Spinal cord (tissue), 9 donors: ENCODE measurements at regions not wholly inside any gene's neighbourhood (a gene's known extent, or its start where the extent isn't known, plus 50 kb on each side); places are given as distances from the start of the nearest gene placed in this dataset.

ENCODE experiments used
- DNase-seq, 6 donors: peaks; one replicate each; pipeline versions ENCODE4 v3.0.0 to v3.0.0-alpha.2; 2013 to 2015; ENCODE audit warnings: low spot score in 6 of 6, low read depth in 4 of 6
- H3K27ac ChIP-seq: one replicate; pipeline ENCODE4 v1.5.1; 2013; ENCODE audit warnings: low read depth, low read length, control low read depth
- H3K27me3 ChIP-seq: one replicate; pipeline ENCODE4 v1.6.1; 2013; ENCODE audit warnings: low read length; ENCODE audit not compliant: control insufficient read depth, insufficient read depth
- H3K36me3 ChIP-seq: one replicate; pipeline ENCODE4 v1.6.1; 2013; ENCODE audit warnings: low read length; ENCODE audit not compliant: control insufficient read depth, insufficient read depth
- H3K4me1 ChIP-seq: one replicate; pipeline ENCODE4 v1.6.1; 2013; ENCODE audit warnings: low read length; ENCODE audit not compliant: control insufficient read depth, insufficient read depth
- H3K4me3 ChIP-seq: one replicate; pipeline ENCODE4 v1.5.1; 2013; ENCODE audit warnings: low read depth, low read length, control low read depth
- H3K9me3 ChIP-seq: one replicate; pipeline ENCODE4 v1.6.1; 2013; ENCODE audit warnings: low read length; ENCODE audit not compliant: control insufficient read depth, insufficient read depth
- WGBS: methylation state at CpG from one replicate; pipeline ENCODE4 v1.1.5; 2013; ENCODE audit warnings: missing lambda C conversion rate; ENCODE audit not compliant: insufficient coverage; 5-methylcytosine and 5-hydroxymethylcytosine counted together
- donor health status: healthy.

- DNase-seq, result no peak
- no peak overlapping the region for H3K4me3 ChIP-seq
- no peaks in the 10 kb centered on the region for H3K36me3 ChIP-seq
- no peak overlapping the region for H3K27ac ChIP-seq
- no peaks in the 10 kb centered on the region for H3K4me1 ChIP-seq
- H3K9me3 ChIP-seq, result peaks cover 9% of the 10 kb centered on the region
- WGBS, result 29% methylated on average over 1 of the region's 2 CpGs
- H3K27me3 ChIP-seq, result no peaks in the 10 kb centered on the region
Measured at GRCh38 chr6:112613410-112613809, 266.3 kb downstream of the RFPL4B start.

GRCh38 chr6:112618849-112619248 lies 271.7 kb downstream of the RFPL4B start:
- 52% methylated on average over 2 of the region's 3 CpGs for WGBS
- H3K9me3 ChIP-seq, result no peaks in the 10 kb centered on the region
- H3K27me3 ChIP-seq, result no peaks in the 10 kb centered on the region
- H3K4me3 ChIP-seq, result no peak overlapping the region
- no peaks in the 10 kb centered on the region for H3K36me3 ChIP-seq
- peak in 2 of 6 donors; percentile 13 to 56 for DNase-seq
- no peak overlapping the region for H3K27ac ChIP-seq
- no peaks in the 10 kb centered on the region for H3K4me1 ChIP-seq

GRCh38 chr6:112620812-112621569 lies 273.9 kb downstream of the RFPL4B start:
- Histone ChIP-seq H3K36me3 (no peaks in the 10 kb centered on the region), H3K9me3 (no peaks in the 10 kb centered on the region), H3K4me3 (no peak overlapping the region), H3K27me3 (no peaks in the 10 kb centered on the region), H3K4me1 (no peaks in the 10 kb centered on the region), H3K27ac (no peak overlapping the region)
- peak in 1 of 6 donors; percentile 64 for DNase-seq
- WGBS, result 40% methylated on average over 1 of the region's 3 CpGs

DNA sequence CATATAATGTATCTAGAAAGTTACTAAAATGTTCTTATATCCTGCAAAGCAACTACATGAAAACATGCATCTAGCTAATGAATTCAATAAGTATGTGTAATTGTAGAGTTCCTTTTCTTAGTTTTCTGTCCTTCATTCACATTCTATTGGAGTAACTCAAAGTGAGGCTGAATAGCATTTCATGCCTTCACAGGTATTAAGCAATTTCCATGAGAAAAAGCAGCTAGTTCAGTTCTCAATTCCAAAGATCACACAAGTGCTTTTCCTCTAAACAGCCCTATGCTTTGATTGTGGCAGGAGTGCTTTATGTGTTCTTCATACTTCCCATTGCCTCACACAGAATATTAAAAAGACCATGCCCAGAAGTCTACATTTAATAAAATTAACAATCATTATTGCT lies 274.9 kb downstream of the RFPL4B start:
- Histone ChIP-seq H3K27ac (no peak overlapping the region), H3K4me1 (no peaks in the 10 kb centered on the region), H3K27me3 (no peaks in the 10 kb centered on the region), H3K4me3 (no peak overlapping the region), H3K36me3 (no peaks in the 10 kb centered on the region), H3K9me3 (no peaks in the 10 kb centered on the region)
- peak in 2 of 6 donors; percentile 16 to 21 for DNase-seq

DNA sequence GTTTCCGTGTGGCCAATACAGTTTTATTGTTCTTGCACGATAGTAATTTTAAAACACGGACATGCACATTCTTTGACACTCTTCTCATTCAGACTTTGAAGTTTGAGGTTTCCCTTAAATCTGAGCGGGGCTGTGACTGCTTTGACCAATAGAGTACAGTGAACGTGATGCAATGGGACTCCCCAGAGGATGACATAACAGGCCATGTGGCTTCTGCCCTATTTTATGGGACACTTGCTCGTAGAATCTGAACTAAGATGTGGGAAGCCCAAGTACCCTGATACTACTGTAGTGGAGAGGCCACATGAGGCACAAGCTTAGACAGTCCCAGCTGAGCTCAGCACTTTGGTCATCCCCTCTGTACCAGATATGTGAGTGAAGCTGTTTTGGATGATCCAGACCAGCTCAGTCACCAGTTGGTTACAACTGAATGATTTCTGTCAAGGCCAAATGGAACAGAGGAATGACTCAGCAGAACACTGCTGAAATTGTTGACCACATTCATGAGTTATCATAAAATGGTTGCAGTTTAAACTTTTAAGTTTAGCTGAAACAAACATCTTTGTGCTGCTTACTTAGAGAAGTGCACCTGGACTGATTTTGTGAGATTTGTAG lies 279.4 kb downstream of the RFPL4B start:
- Histone ChIP-seq H3K27ac (no peak overlapping the region), H3K36me3 (no peaks in the 10 kb centered on the region), H3K4me3 (no peak overlapping the region), H3K27me3 (no peaks in the 10 kb centered on the region), H3K9me3 (no peaks in the 10 kb centered on the region), H3K4me1 (no peaks in the 10 kb centered on the region)
- 98% methylated on average over 5 of the region's 6 CpGs for WGBS
- no peak for DNase-seq

GRCh38 chr6:112634376-112634775 lies 287.2 kb downstream of the RFPL4B start:
- no peak for DNase-seq
- no CpG with 5 or more reads among the region's 1 CpG for WGBS
- Histone ChIP-seq H3K4me3 (no peak overlapping the region), H3K27ac (no peak overlapping the region), H3K27me3 (no peaks in the 10 kb centered on the region), H3K9me3 (no peaks in the 10 kb centered on the region), H3K36me3 (no peaks in the 10 kb centered on the region), H3K4me1 (no peaks in the 10 kb centered on the region)

DNA sequence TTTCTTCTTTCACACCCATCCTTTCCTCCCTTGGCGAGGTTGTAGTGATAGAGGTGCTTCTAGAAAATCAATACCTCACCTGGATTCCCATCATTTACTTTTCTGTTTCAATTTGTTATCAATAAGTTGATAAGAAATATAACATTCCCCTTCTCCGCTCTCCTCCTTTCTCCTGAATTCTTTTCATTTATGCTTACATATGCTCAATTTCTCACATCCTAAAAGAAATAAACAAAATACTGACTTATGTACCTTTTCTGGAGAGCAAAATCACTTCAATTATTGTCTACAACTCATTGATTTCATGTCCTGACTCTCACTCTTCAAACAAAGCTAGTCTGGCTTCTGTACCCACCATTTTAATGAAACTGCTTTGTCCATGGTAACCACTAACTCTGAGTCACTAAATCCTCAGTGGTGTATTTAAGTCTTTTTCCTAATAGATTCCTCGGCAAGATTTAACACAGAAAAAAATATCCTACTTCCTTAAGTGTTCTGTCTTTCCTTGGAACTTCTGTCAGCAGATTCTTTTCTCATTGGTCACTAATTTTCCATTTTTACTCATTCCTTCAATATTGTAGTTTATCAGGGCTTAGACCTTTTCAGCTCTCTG lies 289.6 kb downstream of the RFPL4B start:
- H3K36me3 ChIP-seq, result no peaks in the 10 kb centered on the region
- no peaks in the 10 kb centered on the region for H3K4me1 ChIP-seq
- H3K27ac ChIP-seq, result no peak overlapping the region
- WGBS, result 100% methylated on average over 1 of the region's 3 CpGs
- H3K4me3 ChIP-seq, result no peak overlapping the region
- DNase-seq, result no peak
- no peaks in the 10 kb centered on the region for H3K27me3 ChIP-seq
- no peaks in the 10 kb centered on the region for H3K9me3 ChIP-seq

GRCh38 chr6:112639391-112639831 lies 292.3 kb downstream of the RFPL4B start:
- Histone ChIP-seq H3K4me1 (no peaks in the 10 kb centered on the region), H3K36me3 (no peaks in the 10 kb centered on the region), H3K27ac (no peak overlapping the region), H3K27me3 (no peaks in the 10 kb centered on the region), H3K9me3 (no peaks in the 10 kb centered on the region), H3K4me3 (no peak overlapping the region)
- peak in 1 of 6 donors; percentile 6 for DNase-seq

GRCh38 chr6:112640891-112641290 lies 293.8 kb downstream of the RFPL4B start:
- Histone ChIP-seq H3K27ac (no peak overlapping the region), H3K27me3 (no peaks in the 10 kb centered on the region), H3K4me1 (no peaks in the 10 kb centered on the region), H3K9me3 (no peaks in the 10 kb centered on the region), H3K36me3 (no peaks in the 10 kb centered on the region), H3K4me3 (no peak overlapping the region)
- WGBS, result 100% methylated on average over 1 of the region's 2 CpGs
- peak in 1 of 6 donors; percentile 10 for DNase-seq

GRCh38 chr6:112649853-112650252 lies 302.7 kb downstream of the RFPL4B start:
- no peak overlapping the region for H3K27ac ChIP-seq
- no peaks in the 10 kb centered on the region for H3K9me3 ChIP-seq
- no peak overlapping the region for H3K4me3 ChIP-seq
- no peaks in the 10 kb centered on the region for H3K4me1 ChIP-seq
- H3K27me3 ChIP-seq, result no peaks in the 10 kb centered on the region
- H3K36me3 ChIP-seq, result no peaks in the 10 kb centered on the region
- DNase-seq, result no peak
- 71% methylated on average over 1 of the region's 2 CpGs for WGBS
